ENCODE measurements at regions not wholly inside any gene's neighbourhood (a gene's known extent, or its start where the extent isn't known, plus 50 kb on each side); places are given as distances from the start of the nearest gene placed in this dataset.

DNA sequence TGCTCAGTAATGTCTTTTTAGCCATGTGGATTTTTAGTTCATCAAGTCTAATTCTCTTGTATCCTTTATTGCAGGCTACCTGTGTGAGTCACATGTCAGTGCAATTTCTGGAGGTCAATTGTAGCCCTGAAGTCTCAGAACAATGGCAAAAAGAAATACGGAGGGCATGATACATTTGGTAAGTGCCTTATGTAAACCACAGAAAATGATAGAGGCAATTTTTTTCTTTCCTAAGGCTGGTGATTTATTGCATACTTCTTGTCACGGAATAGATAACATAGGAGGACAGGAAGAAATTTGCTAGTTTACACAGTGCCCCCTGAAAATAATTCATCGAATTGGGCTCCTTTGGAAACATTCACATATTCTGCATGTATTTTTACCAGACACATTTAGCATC is 235.9 kb downstream of the DMRTA1 start:
- H3K36me3 Mint-ChIP-seq, result no peaks in the 10 kb centered on the region
- peaks cover 3% of the 10 kb centered on the region for H3K4me1 Mint-ChIP-seq (ENCODE audit: unreplicated experiment)
- no peak for DNase-seq (ENCODE audit: extremely low spot score, unreplicated experiment)
- no peaks in the 10 kb centered on the region for H3K9me3 Mint-ChIP-seq
- no peak overlapping the region for H3K27ac Mint-ChIP-seq
- H3K27me3 Mint-ChIP-seq, result peaks cover 3% of the 10 kb centered on the region
- TF ChIP-seq, protein P1, sequence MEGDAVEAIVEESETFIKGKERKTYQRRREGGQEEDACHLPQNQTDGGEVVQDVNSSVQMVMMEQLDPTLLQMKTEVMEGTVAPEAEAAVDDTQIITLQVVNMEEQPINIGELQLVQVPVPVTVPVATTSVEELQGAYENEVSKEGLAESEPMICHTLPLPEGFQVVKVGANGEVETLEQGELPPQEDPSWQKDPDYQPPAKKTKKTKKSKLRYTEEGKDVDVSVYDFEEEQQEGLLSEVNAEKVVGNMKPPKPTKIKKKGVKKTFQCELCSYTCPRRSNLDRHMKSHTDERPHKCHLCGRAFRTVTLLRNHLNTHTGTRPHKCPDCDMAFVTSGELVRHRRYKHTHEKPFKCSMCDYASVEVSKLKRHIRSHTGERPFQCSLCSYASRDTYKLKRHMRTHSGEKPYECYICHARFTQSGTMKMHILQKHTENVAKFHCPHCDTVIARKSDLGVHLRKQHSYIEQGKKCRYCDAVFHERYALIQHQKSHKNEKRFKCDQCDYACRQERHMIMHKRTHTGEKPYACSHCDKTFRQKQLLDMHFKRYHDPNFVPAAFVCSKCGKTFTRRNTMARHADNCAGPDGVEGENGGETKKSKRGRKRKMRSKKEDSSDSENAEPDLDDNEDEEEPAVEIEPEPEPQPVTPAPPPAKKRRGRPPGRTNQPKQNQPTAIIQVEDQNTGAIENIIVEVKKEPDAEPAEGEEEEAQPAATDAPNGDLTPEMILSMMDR (conservative IDR thresholded peaks at IDR 0.05), result no peak
- H3K4me3 Mint-ChIP-seq, result no peak overlapping the region

DNA sequence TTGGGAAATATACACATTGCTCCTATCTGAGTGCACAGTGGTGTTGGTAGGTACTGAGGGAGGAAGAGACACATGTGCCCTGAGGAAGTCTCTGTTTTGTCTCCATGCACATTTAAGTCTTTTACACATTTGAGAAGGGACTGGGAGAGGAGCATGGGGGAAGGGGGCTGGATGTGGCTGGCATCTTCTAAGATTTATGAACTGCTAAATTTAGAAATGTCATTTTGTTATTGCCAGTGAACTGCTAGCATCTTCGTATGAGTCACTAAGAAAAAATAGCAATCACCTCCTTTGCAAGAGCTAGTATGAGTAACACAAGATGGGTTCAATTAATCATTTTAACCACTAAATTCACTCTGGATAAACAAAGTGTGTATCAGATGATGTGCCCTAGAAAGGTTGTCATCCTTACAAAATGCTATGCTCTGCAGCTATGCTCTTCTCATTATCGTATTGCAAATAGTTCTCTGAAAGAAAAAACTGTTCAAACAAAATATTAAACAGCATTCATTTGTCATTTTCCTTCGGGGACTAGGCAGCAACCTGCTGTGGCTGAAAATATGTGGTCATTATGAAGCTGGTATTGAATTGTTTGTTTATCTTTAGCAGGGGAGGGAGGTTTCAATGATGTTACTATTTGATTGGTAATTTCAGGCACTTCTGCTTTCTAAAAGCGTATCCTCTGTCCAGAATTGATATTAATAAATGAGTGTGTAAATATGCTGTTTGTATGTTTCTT is 236.5 kb downstream of the DMRTA1 start:
- Mint-ChIP-seq H3K4me3 (no peak overlapping the region), H3K4me1 (ENCODE audit: unreplicated experiment) (peaks cover 3% of the 10 kb centered on the region), H3K36me3 (no peaks in the 10 kb centered on the region), H3K27me3 (peaks cover under 1% of the 10 kb centered on the region), H3K27ac (no peak overlapping the region), H3K9me3 (no peaks in the 10 kb centered on the region)
- TF ChIP-seq, protein P1 (conservative IDR thresholded peaks at IDR 0.05), result no peak
- no peak for DNase-seq (ENCODE audit: extremely low spot score, unreplicated experiment)

DNA sequence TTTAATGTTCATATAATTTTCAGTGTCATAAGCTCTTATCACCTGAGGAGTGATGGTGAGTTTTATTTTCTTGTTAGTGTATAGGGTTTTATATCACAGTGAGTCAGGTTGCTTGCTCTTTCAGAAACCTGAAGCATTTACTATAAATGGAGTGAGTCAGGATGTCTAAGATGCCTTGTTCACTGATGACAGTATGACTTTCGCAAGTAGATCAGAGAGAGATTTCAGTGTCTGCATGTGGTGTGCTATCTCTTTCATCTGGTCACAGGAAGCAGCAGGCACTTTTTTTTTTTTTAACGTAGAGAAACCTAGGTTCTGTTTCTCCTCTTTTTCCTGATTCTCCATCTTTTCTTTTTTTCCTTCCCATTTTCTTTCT is 237.1 kb downstream of the DMRTA1 start:
- Mint-ChIP-seq H3K9me3 (no peaks in the 10 kb centered on the region), H3K4me1 (ENCODE audit: unreplicated experiment) (peaks cover 3% of the 10 kb centered on the region), H3K36me3 (no peaks in the 10 kb centered on the region), H3K4me3 (no peak overlapping the region), H3K27ac (no peak overlapping the region), H3K27me3 (no peaks in the 10 kb centered on the region)
- TF ChIP-seq, protein P1 (conservative IDR thresholded peaks at IDR 0.05), result no peak
- DNase-seq (ENCODE audit: extremely low spot score, unreplicated experiment), result no peak

DNA sequence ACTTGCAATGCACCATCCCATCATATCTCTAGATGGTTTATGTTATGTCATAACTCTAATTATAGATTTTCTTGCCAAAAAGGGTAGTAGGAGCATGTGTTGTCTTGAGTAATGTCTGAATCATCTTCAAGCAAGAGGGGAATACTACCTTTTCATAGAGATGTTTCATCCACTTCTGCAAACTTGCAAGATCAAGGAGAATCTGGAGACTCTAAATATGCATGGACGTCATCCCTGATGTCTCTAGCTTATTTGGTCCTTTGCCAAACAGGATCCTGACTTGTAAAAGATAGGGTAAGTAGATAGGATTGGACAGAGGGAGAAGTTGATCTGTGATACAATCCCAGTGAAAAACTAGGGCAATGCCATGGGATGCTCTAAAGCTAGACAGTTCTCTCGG is 246.5 kb downstream of the DMRTA1 start:
- Mint-ChIP-seq H3K9me3 (peaks cover 3% of the 10 kb centered on the region), H3K4me1 (ENCODE audit: unreplicated experiment) (no peaks in the 10 kb centered on the region), H3K36me3 (no peaks in the 10 kb centered on the region), H3K4me3 (no peak overlapping the region), H3K27me3 (no peaks in the 10 kb centered on the region), H3K27ac (no peak overlapping the region)
- TF ChIP-seq, protein P1 (conservative IDR thresholded peaks at IDR 0.05), result no peak
- DNase-seq (ENCODE audit: extremely low spot score, unreplicated experiment), result no peak

DNA sequence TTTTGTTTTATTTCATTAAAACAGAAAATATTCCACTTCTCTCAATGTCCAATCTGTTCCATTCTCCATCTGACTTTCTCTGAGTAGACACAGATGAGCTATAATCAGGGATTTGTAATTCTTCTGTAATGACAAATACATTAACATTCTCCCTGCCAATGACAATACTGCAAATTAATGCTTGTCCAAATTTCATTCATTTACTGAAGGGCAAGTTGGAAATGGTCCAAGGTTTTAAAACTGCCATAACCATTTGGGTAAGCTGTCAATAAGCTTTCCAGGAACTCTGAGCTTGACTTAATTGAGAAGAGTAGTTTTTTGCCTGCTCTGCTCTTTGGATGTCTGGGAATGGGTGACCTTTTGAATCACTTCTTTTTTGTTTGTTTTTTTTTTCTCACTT is 253.5 kb downstream of the DMRTA1 start:
- no peak overlapping the region for H3K4me3 Mint-ChIP-seq
- no peak for DNase-seq (ENCODE audit: extremely low spot score, unreplicated experiment)
- no peaks in the 10 kb centered on the region for H3K9me3 Mint-ChIP-seq
- no peak overlapping the region for H3K27ac Mint-ChIP-seq
- H3K27me3 Mint-ChIP-seq, result no peaks in the 10 kb centered on the region
- H3K4me1 Mint-ChIP-seq (ENCODE audit: unreplicated experiment), result no peaks in the 10 kb centered on the region
- TF ChIP-seq, protein P1 (conservative IDR thresholded peaks at IDR 0.05), result no peak
- no peaks in the 10 kb centered on the region for H3K36me3 Mint-ChIP-seq

All from type B pancreatic cell (in vitro differentiated cells).